Osteoblast (primary cell): ENCODE measurements at regions not wholly inside any gene's neighbourhood (a gene's known extent, or its start where the extent isn't known, plus 50 kb on each side); places are given as distances from the start of the nearest gene placed in this dataset.

Experiments
- DNase-seq: peaks from one replicate; pipeline ENCODE4 v3.0.0; 2011; ENCODE audit warnings: low spot score, mixed read lengths; ENCODE audit not compliant: insufficient read length; ENCODE audit errors: missing footprints
- H2AFZ ChIP-seq: 2 replicates; pipeline ENCODE4 v1.6.0; 2011; ENCODE audit warnings: mild to moderate bottlenecking, low read length
- H3K27ac ChIP-seq: 2 replicates; pipeline ENCODE4 v1.5.1; 2011; ENCODE audit warnings: mild to moderate bottlenecking, low read depth, low read length, moderate library complexity
- H3K27me3 ChIP-seq: 2 replicates; pipeline ENCODE4 v1.6.0; 2012; ENCODE audit warnings: mild to moderate bottlenecking, control low read depth, inconsistent platforms, low read length, moderate library complexity; ENCODE audit not compliant: insufficient read depth
- H3K36me3 ChIP-seq: 2 replicates; pipeline ENCODE4 v1.5.1; 2011; ENCODE audit warnings: mild to moderate bottlenecking, low read length, control low read depth, moderate library complexity; ENCODE audit not compliant: insufficient read depth
- H3K4me1 ChIP-seq: 2 replicates; pipeline ENCODE4 v1.5.1; 2011; ENCODE audit warnings: mild to moderate bottlenecking, low read length, control low read depth, moderate library complexity; ENCODE audit not compliant: insufficient read depth
- H3K4me2 ChIP-seq: 2 replicates; pipeline ENCODE4 v1.6.0; 2011; ENCODE audit warnings: mild to moderate bottlenecking, low read length; ENCODE audit not compliant: insufficient read depth
- H3K4me3 ChIP-seq: fragments of 200-600 bp; sonication (generic); 3 replicates; pipeline ENCODE4 v1.5.1; 2012; ENCODE audit warnings: mild to moderate bottlenecking, low read length, inconsistent platforms; ENCODE audit not compliant: insufficient read depth
- H3K79me2 ChIP-seq: 2 replicates; pipeline ENCODE4 v1.6.0; 2012; ENCODE audit warnings: mild to moderate bottlenecking, low read length, control low read depth, inconsistent platforms; ENCODE audit not compliant: insufficient read depth
- H3K9me3 ChIP-seq: 2 replicates; pipeline ENCODE4 v1.5.1; 2011; ENCODE audit warnings: low read depth, low read length, control low read depth
- H4K20me1 ChIP-seq: 2 replicates; pipeline ENCODE4 v1.6.0; 2012; ENCODE audit warnings: mild to moderate bottlenecking, low read length, control low read depth; ENCODE audit not compliant: insufficient read depth
- TF ChIP-seq, protein P1 (sequence below): IDR thresholded peaks from 2 replicates; pipeline ENCODE4 v1.5.1; 2011; ENCODE audit warnings: mild to moderate bottlenecking, low read depth, low read length, moderate library complexity; ENCODE audit errors: extremely low read depth

DNA sequence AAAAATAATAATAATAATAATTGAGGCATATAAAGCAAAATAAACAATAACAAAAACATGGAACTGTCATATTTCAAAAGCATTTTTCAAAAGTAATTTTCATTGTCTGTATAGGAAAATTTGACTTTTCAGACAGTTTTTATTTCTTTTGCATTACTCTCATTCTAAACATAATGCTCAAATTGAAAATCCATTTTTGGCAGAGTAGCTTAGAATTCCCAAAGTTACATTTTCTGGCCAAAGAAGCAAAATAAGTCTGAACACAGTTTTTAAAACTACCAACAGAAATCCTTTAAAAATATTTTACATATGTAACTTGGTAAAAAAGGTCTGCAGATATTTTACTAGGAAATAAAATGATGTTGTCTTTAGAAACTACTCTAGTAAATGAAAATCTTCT lies 535.4 kb downstream of the ANKRD7 start:
- DNase-seq, result peak; percentile 13
- TF ChIP-seq, protein P1, sequence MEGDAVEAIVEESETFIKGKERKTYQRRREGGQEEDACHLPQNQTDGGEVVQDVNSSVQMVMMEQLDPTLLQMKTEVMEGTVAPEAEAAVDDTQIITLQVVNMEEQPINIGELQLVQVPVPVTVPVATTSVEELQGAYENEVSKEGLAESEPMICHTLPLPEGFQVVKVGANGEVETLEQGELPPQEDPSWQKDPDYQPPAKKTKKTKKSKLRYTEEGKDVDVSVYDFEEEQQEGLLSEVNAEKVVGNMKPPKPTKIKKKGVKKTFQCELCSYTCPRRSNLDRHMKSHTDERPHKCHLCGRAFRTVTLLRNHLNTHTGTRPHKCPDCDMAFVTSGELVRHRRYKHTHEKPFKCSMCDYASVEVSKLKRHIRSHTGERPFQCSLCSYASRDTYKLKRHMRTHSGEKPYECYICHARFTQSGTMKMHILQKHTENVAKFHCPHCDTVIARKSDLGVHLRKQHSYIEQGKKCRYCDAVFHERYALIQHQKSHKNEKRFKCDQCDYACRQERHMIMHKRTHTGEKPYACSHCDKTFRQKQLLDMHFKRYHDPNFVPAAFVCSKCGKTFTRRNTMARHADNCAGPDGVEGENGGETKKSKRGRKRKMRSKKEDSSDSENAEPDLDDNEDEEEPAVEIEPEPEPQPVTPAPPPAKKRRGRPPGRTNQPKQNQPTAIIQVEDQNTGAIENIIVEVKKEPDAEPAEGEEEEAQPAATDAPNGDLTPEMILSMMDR, result no peak

DNA sequence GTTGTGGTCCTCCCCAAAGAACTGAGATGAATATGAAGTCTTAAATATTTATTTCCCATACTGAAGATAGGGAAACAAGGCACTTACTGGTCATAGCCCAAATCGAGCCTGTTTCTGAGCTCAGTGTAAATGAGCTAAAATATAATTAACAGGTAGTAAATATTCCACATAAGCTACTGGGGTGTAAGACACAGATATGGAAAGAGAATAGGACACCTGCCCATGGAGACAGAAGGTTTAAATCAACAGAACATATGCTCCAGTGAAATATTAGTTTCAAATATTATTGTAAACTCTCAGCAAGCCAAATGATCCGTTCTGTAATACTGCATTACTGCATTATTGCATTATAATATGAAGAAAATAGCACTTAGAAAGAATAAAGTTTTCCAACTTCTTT lies 537.9 kb downstream of the ANKRD7 start:
- Histone ChIP-seq H4K20me1 (no peaks in the 10 kb centered on the region), H3K4me3 (no peak overlapping the region), H3K27me3 (no peaks in the 10 kb centered on the region), H3K4me1 (no peaks in the 10 kb centered on the region), H3K27ac (no peak overlapping the region), H3K36me3 (no peaks in the 10 kb centered on the region), H3K9me3 (no peaks in the 10 kb centered on the region), H3K79me2 (no peaks in the 10 kb centered on the region), H3K4me2 (no peak overlapping the region), H2AFZ (no peak overlapping the region)
- DNase-seq, result no peak
- TF ChIP-seq, protein P1, result no peak

More for the DNA sequence above, 535.4 kb downstream of the ANKRD7 start:
- no peak overlapping the region for H3K4me2 ChIP-seq
- no peaks in the 10 kb centered on the region for H3K9me3 ChIP-seq
- H4K20me1 ChIP-seq, result no peaks in the 10 kb centered on the region
- H3K27me3 ChIP-seq, result no peaks in the 10 kb centered on the region
- H3K36me3 ChIP-seq, result no peaks in the 10 kb centered on the region
- H3K27ac ChIP-seq, result no peak overlapping the region
- no peaks in the 10 kb centered on the region for H3K4me1 ChIP-seq
- H3K79me2 ChIP-seq, result no peaks in the 10 kb centered on the region
- no peak overlapping the region for H2AFZ ChIP-seq
- no peak overlapping the region for H3K4me3 ChIP-seq

DNA sequence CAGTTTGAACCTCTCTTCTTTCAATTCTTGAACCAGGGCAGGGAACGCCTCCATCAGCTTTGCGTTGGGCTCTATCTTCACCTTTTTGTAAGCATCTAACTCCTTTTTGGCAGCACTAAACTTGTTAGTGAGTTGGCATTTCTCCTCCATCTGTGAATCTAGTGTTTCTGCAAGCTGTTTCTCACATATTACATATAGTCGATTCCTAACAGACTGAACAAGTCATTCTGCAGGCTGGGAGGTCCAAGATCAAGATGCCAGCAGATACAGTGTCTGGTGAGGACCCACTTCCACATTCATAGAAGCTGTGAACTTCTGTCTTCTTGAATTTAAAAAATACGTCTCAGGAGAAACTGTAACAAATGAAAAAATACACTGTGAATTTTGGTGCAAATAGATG lies 539.7 kb downstream of the ANKRD7 start:
- DNase-seq, result no peak
- Histone ChIP-seq H3K27me3 (no peaks in the 10 kb centered on the region), H3K4me1 (no peaks in the 10 kb centered on the region), H3K4me2 (no peak overlapping the region), H2AFZ (no peak overlapping the region), H3K27ac (no peak overlapping the region), H3K36me3 (no peaks in the 10 kb centered on the region), H3K4me3 (no peak overlapping the region), H3K9me3 (no peaks in the 10 kb centered on the region), H4K20me1 (no peaks in the 10 kb centered on the region), H3K79me2 (no peaks in the 10 kb centered on the region)
- TF ChIP-seq, protein P1, result no peak

DNA sequence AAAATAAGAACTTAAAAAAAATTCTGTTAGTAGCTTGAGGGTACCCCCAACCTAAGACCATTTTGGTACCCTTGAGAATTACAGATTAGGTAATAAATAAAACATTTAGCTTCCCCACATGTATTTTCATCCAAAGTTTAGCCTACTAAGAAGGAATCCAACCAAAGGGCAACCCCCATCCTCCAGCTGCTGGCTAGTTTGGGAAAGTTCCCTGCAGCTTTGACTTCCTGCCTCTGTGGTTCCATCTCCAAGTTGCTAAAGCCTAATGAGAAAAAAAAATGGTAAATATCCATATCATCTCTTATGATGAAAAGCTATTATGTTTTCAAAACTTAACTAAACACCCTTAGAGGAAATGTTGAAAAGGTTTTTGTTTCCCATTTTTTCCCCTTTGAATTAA lies 547.2 kb downstream of the ANKRD7 start:
- H3K4me2 ChIP-seq, result no peak overlapping the region
- no peaks in the 10 kb centered on the region for H3K27me3 ChIP-seq
- TF ChIP-seq, protein P1, result no peak
- no peaks in the 10 kb centered on the region for H3K79me2 ChIP-seq
- no peak overlapping the region for H2AFZ ChIP-seq
- no peaks in the 10 kb centered on the region for H4K20me1 ChIP-seq
- no peaks in the 10 kb centered on the region for H3K36me3 ChIP-seq
- no peaks in the 10 kb centered on the region for H3K4me1 ChIP-seq
- peaks cover 6% of the 10 kb centered on the region for H3K9me3 ChIP-seq
- no peak for DNase-seq
- H3K27ac ChIP-seq, result no peak overlapping the region
- H3K4me3 ChIP-seq, result no peak overlapping the region
